Fibroblast of pulmonary artery (primary cell): ENCODE measurements at regions not wholly inside any gene's neighbourhood (a gene's known extent, or its start where the extent isn't known, plus 50 kb on each side); places are given as distances from the start of the nearest gene placed in this dataset.
"Not testable (repeated sequence)": the region's sequence is repeated elsewhere in the genome, so short reads cannot be mapped to it uniquely, and the experiment has no call there.

Source experiments
- DNase-seq: peaks from one replicate; pipeline ENCODE4 v3.0.0-alpha.2; 2010; ENCODE audit warnings: low read depth
- H3K4me3 ChIP-seq: replicated peaks from 2 replicates; pipeline ENCODE4 v1.5.1; 2011; ENCODE audit warnings: low read depth, mild to moderate bottlenecking, control low read depth, low read length, moderate library complexity
- CTCF ChIP-seq: IDR thresholded peaks from 2 replicates; pipeline ENCODE4 v1.5.1; 2011; ENCODE audit warnings: mild to moderate bottlenecking, control low read depth, low read length, inconsistent platforms; ENCODE audit errors: missing control alignments

DNA sequence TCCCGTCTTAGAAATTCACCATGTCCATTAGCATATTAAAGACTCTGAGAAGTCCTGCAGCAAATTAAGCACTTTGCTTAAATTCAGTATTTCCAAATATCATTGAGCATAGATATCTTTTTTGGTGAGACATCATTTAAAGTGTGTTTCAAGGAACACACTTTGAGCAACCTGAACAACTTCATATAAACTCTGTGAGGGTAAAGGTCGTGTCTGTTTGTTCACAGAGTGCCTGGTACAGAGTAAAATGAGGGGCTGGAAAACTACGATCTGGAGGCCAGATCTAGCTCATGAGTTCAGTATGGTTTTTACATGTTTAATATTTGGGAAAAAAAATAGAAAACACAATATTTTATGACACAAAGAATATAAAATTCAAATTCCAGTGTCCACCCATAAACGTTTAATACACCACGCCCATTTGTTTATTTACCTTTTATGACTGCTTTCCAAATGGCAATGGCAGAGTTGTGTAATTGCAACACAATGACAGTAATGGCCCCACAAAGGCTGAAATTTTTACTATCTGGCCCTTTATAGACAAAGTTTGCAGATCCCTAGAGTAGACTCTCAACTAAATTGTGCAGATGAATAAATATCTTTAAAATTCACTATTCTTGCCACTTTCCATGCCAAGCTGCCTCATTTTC lies 67.4 kb downstream of the SNTN start:
- TF ChIP-seq CTCF, result no peak
- no peak overlapping the region for H3K4me3 ChIP-seq
- DNase-seq, result no peak

DNA sequence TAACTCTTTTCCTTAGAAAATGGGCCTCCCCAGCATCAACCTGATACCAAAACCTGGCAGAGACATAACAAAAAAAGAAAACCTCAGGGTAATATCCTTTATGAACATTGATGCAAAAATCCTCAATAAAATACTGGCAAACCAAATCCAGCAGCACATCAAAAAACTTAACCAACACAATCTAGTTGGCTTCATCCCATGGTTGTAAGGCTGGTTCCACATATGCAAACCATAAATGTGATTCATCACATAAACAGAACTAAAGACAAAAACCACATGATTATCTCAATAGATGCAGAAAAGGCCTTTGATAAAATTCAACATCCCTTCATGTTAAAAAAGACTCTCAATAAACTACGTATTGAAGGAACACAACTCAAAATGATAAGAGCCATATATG lies 68.5 kb downstream of the SNTN start:
- not testable (repeated sequence) for H3K4me3 ChIP-seq, DNase-seq

DNA sequence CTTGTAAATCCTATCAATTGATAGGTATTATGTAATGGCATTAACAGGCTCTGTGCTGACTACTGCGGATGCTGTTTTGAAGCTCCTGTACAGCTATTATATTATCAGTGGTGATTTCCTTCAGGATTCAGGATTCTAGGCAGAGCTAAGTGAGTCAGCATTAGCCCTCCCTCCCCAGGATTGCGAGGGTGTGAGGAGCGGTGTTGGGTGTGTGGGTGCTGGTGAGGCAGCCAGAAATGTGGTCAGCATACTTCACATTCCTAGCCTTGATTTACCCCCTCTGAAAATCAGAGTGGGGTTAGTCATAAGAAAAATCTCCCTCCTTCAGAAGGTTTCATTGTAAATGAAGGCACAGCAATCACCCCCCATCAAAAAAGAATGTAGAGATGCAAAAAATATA lies 72.5 kb downstream of the SNTN start:
- DNase-seq, result peak; percentile 82
- H3K4me3 ChIP-seq, result no peak overlapping the region
- no peak for TF ChIP-seq CTCF

DNA sequence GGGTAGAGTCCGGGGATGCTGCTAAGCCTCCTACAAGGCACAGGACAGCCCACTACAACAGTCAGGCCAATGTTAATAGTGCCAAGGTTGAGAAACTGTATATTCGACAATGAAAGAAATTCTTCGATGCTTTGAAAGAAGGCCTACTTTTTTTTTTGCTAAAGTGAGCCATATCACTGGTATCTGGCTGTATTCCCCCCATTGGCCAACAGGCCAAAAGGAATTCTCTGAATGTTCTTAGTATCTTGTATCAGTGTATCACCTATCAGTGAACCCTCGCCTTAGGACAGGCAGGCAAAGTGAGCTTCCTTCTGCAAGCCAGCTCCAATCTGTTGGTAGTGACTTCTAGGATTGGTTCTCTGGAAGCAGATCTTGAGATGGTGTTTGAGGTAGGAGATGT lies 74.2 kb downstream of the SNTN start:
- H3K4me3 ChIP-seq, result no peak overlapping the region
- DNase-seq, result no peak
- TF ChIP-seq CTCF, result no peak

DNA sequence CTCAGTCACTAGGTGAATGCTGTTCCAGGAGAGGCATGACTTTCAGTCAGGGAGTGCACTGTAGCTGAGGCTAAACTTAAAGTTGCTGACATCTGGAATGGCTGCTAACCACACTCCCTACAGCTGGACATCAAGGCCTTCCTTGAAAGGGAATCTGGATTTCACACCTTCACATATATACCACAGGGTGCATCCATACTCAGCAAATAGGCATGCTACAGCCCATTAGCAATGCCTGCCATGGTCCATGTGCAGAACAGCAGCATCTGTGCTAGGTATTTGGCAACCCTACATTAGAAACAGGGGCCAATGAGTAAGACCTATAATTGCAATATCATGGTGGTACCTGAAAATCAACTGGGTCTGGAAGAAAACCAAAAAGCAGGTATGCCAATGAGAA lies 74.8 kb downstream of the SNTN start:
- no peak for TF ChIP-seq CTCF
- DNase-seq, result no peak

DNA sequence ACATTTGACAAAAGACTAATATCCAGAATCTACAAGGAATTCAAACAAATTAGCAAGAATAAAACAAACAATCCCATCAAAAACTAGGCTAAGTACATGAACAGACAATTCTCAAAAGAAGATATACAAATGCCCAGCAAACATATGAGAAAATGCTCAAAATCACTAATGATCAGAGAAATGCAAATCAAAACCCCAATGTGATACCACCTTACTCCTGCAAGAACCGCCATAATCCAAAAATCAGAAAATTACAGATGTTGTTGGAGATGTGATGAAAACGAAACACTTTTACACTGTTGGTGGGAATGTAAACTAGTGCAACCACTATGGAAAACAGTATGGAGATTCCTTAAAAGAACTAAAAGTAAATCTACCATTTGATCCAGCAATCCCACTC lies 79.4 kb downstream of the SNTN start:
- DNase-seq, result no peak
- TF ChIP-seq CTCF, result no peak
- no peak overlapping the region for H3K4me3 ChIP-seq

More for the DNA sequence above, 74.8 kb downstream of the SNTN start:
- H3K4me3 ChIP-seq, result no peak overlapping the region

- not testable (repeated sequence) for H3K4me3 ChIP-seq, DNase-seq
Measured at GRCh38 chr3:63733278-63733677, 80.8 kb downstream of the SNTN start.

DNA sequence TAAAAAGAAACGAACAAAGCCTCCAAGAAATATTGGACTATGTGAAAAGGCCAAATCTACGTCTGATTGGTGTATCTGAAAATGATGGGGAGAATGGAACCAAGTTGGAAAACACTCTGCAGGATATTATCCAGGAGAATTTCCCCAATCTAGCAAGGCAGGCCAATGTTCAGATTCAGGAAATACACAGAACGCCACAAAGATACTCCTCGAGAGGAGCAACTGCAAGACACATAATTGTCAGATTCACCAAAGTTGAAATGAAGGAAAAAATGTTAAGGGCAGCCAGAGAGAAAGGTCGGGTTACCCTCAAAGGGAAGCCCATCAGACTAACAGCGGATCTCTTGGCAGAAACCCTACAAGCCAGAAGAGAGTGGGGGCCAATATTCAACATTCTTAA lies 82.2 kb downstream of the SNTN start:
- DNase-seq, H3K4me3 ChIP-seq: not testable (repeated sequence)

DNA sequence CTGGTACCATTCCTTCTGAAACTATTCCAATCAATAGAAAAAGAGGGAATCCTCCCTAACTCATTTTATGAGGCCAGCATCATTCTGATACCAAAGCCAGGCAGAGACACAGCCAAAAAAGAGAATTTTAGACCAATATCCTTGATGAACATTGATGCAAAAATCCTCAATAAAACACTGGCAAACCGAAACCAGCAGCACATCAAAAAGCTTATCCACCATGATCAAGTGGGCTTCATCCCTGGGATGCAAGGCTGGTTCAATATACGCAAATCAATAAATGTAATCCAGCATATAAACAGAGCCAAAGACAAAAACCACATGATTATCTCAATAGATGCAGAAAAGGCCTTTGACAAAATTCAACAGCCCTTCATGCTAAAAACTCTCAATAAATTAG lies 82.3 kb upstream of the C3orf49 start:
- DNase-seq, H3K4me3 ChIP-seq: not testable (repeated sequence)

GRCh38 chr3:63738577-63738976 lies 80.5 kb upstream of the C3orf49 start:
- H3K4me3 ChIP-seq, DNase-seq: not testable (repeated sequence)
